DND-41 (cell line): ENCODE measurements at regions not wholly inside any gene's neighbourhood (a gene's known extent, or its start where the extent isn't known, plus 50 kb on each side); places are given as distances from the start of the nearest gene placed in this dataset.

ENCODE experiments used
- ATAC-seq: fragments of 200-7000 bp; cut with Tn5 transposase; 3 replicates; pipeline ENCODE4 v1.9.1; 2021; ENCODE audit warnings: low read depth; ENCODE audit not compliant: insufficient read depth
- DNase-seq: peaks from one replicate; pipeline ENCODE4 v3.0.0-alpha.2; 2020
- H2AFZ ChIP-seq: 2 replicates; pipeline ENCODE4 v1.6.0; 2012; ENCODE audit warnings: low read depth, low read length
- H3K27ac ChIP-seq: 2 replicates; pipeline ENCODE4 v1.5.1; 2012; ENCODE audit warnings: low read length, inconsistent platforms
- H3K27me3 ChIP-seq: fragments of 200-600 bp; sonication (generic); 2 replicates; pipeline ENCODE4 v1.6.0; 2012; ENCODE audit warnings: low read length, mild to moderate bottlenecking, inconsistent platforms; ENCODE audit not compliant: insufficient read depth, poor library complexity
- H3K36me3 ChIP-seq: 2 replicates; pipeline ENCODE4 v1.5.1; 2012; ENCODE audit warnings: low read length, inconsistent platforms; ENCODE audit not compliant: insufficient read depth
- H3K4me1 ChIP-seq: 2 replicates; pipeline ENCODE4 v1.5.1; 2012; ENCODE audit warnings: mild to moderate bottlenecking, low read length; ENCODE audit not compliant: insufficient read depth
- H3K4me2 ChIP-seq: 2 replicates; pipeline ENCODE4 v1.6.0; 2012; ENCODE audit warnings: mild to moderate bottlenecking, moderate library complexity, low read length, inconsistent platforms; ENCODE audit not compliant: insufficient read depth
- H3K4me3 ChIP-seq, 2 experiments: fragments of 200-600 bp in 1 of 2; shearing (Covaris generic) in 1 of 2; 2 replicates each; pipeline ENCODE4 v1.5.1; 2012 to 2016; ENCODE audit warnings: inconsistent platforms in 2 of 2, low read length in 2 of 2, mild to moderate bottlenecking in 2 of 2, low read depth in 1 of 2, moderate library complexity in 1 of 2
- H3K79me2 ChIP-seq: 2 replicates; pipeline ENCODE4 v1.6.0; 2012; ENCODE audit warnings: low read length, inconsistent platforms; ENCODE audit not compliant: insufficient read depth
- H3K9ac ChIP-seq: 2 replicates; pipeline ENCODE4 v1.6.0; 2012; ENCODE audit warnings: low read depth, mild to moderate bottlenecking, inconsistent platforms, low read length, moderate library complexity
- H3K9me3 ChIP-seq: 2 replicates; pipeline ENCODE4 v1.5.1; 2012; ENCODE audit warnings: low read length, moderate library complexity, mild to moderate bottlenecking, inconsistent platforms; ENCODE audit not compliant: insufficient read depth, severe bottlenecking
- H4K20me1 ChIP-seq: 2 replicates; pipeline ENCODE4 v1.6.0; 2012; ENCODE audit warnings: low read length; ENCODE audit not compliant: insufficient read depth
- CTCF ChIP-seq: IDR thresholded peaks from 2 replicates; pipeline ENCODE4 v1.5.1; 2012; ENCODE audit warnings: borderline replicate concordance, low read length, moderate library complexity, mild to moderate bottlenecking; ENCODE audit not compliant: poor library complexity, severe bottlenecking; ENCODE audit errors: extremely low read depth
- EZH2 ChIP-seq: IDR thresholded peaks from 3 replicates; pipeline ENCODE4 v1.6.1; 2012; ENCODE audit warnings: borderline replicate concordance, low read depth, mild to moderate bottlenecking, moderate library complexity, low read length, inconsistent platforms; ENCODE audit not compliant: severe bottlenecking

GRCh38 chr21:31538816-31539215 lies 120.7 kb upstream of the SOD1 start:
- no peak overlapping the region for H3K9ac ChIP-seq
- no peaks in the 10 kb centered on the region for H3K4me1 ChIP-seq
- no peak overlapping the region for H3K27ac ChIP-seq
- ATAC-seq (no peak), DNase-seq (no peak)
- no peak overlapping the region for H3K4me3 ChIP-seq
- no peaks in the 10 kb centered on the region for H3K9me3 ChIP-seq
- TF ChIP-seq CTCF (no peak), EZH2 (no peak)
- H3K36me3 ChIP-seq, result no peaks in the 10 kb centered on the region
- H3K27me3 ChIP-seq, result no peaks in the 10 kb centered on the region
- H4K20me1 ChIP-seq, result peaks cover 5% of the 10 kb centered on the region; the same call in 1 of the 2 replicates
- H3K79me2 ChIP-seq, result 0 out of 2 replicates have a peak, but pooled peaks cover 5% of the 10 kb centered on the region
- no peak overlapping the region for H2AFZ ChIP-seq
- no peak overlapping the region for H3K4me2 ChIP-seq

- Histone ChIP-seq H3K4me2 (no peak overlapping the region), H3K9me3 (no peaks in the 10 kb centered on the region), H3K4me1 (no peaks in the 10 kb centered on the region), H4K20me1 (peaks cover 6% of the 10 kb centered on the region; the same call in 1 of the 2 replicates), H3K36me3 (no peaks in the 10 kb centered on the region), H3K27me3 (no peaks in the 10 kb centered on the region), H3K4me3 (no peak overlapping the region), H2AFZ (no peak overlapping the region), H3K9ac (no peak overlapping the region), H3K79me2 (0 out of 2 replicates have a peak, but pooled peaks cover 5% of the 10 kb centered on the region), H3K27ac (no peak overlapping the region)
- TF ChIP-seq EZH2, result no peak
- peak; percentile 38 for TF ChIP-seq CTCF
- ATAC-seq (no peak), DNase-seq (no peak)
Observed at GRCh38 chr21:31537872-31538576, 121.5 kb upstream of the SOD1 start.

GRCh38 chr21:31536138-31536537 lies 123.4 kb upstream of the SOD1 start:
- no peak for ATAC-seq
- H3K4me3 ChIP-seq, result no peak overlapping the region
- H3K9ac ChIP-seq, result no peak overlapping the region
- H2AFZ ChIP-seq, result no peak overlapping the region
- H3K4me1 ChIP-seq, result no peaks in the 10 kb centered on the region
- H3K9me3 ChIP-seq, result no peaks in the 10 kb centered on the region
- no peak for TF ChIP-seq CTCF
- TF ChIP-seq EZH2, result no peak
- H4K20me1 ChIP-seq, result peaks cover 9% of the 10 kb centered on the region; the same call in 1 of the 2 replicates
- no peak overlapping the region for H3K27ac ChIP-seq
- H3K36me3 ChIP-seq, result no peaks in the 10 kb centered on the region
- peaks cover 6% of the 10 kb centered on the region; the same call in 1 of the 2 replicates for H3K79me2 ChIP-seq
- no peak overlapping the region for H3K4me2 ChIP-seq
- no peaks in the 10 kb centered on the region for H3K27me3 ChIP-seq
- no peak for DNase-seq

- DNase-seq, result no peak
- Histone ChIP-seq H3K9ac (no peak overlapping the region), H3K79me2 (peaks cover 18% of the 10 kb centered on the region), H4K20me1 (peaks cover 21% of the 10 kb centered on the region), H3K4me3 (no peak overlapping the region), H3K4me1 (peaks cover 14% of the 10 kb centered on the region), H2AFZ (no peak overlapping the region), H3K9me3 (no peaks in the 10 kb centered on the region), H3K36me3 (no peaks in the 10 kb centered on the region), H3K27ac (no peak overlapping the region), H3K27me3 (no peaks in the 10 kb centered on the region), H3K4me2 (no peak overlapping the region)
- TF ChIP-seq EZH2 (no peak), CTCF (no peak)
- ATAC-seq, result no peak
Observed at GRCh38 chr21:31531967-31532366, 127.5 kb upstream of the SOD1 start.
